Endothelial cell of umbilical vein (primary cell): ENCODE measurements at regions not wholly inside any gene's neighbourhood (a gene's known extent, or its start where the extent isn't known, plus 50 kb on each side); places are given as distances from the start of the nearest gene placed in this dataset.

ENCODE experiments used
- BruUV-seq: library from RNA; stranded (reverse); fragments of 400-500 nt; replicated peaks from 2 replicates; lab custom pipeline; 2021; lab: Mats Ljungman, UMichigan
- CTCF ChIA-PET: fragments of 300-600, 350-600 bp; sonication (Branson Sonifier 250); formaldehyde crosslinking; loops from one replicate; lab custom pipeline; 2021; ENCODE audit warnings: antibody characterized with exemption, inconsistent platforms; lab: Charles Lee
- POLR2A ChIA-PET: fragments of 300-600, 350-600 bp; sonication (Branson Sonifier 250); formaldehyde crosslinking; loops from one replicate; lab custom pipeline; 2021; ENCODE audit warnings: antibody characterized with exemption, inconsistent platforms; lab: Charles Lee
- DNase-seq: peaks from one replicate; pipeline ENCODE4 v3.0.0-alpha.2; 2011; ENCODE audit warnings: low read depth, low spot score
- FAIRE-seq: peaks from 2 replicates; lab custom pipeline; 2011; peaks lifted over from hg19 to GRCh38; lab: Jason Lieb, UNC
- H2AFZ ChIP-seq: 2 replicates; pipeline ENCODE4 v1.6.0; 2012; ENCODE audit warnings: low read depth, low read length, control low read depth, inconsistent platforms
- H3K27ac ChIP-seq: 2 replicates; pipeline ENCODE4 v1.5.1; 2011; ENCODE audit warnings: low read depth, mild to moderate bottlenecking, control low read depth, low read length, moderate library complexity; ENCODE audit not compliant: insufficient read depth
- H3K27me3 ChIP-seq, 2 experiments: 2 replicates each; pipeline versions ENCODE4 v1.6.0 to v1.6.1; 2011; ENCODE audit warnings: low read length in 2 of 2, mixed read lengths in 1 of 2; ENCODE audit not compliant: control insufficient read depth in 2 of 2, insufficient read depth in 2 of 2
- H3K36me3 ChIP-seq, 2 experiments: 2 replicates in 1 of 2; 3 replicates in 1 of 2; pipeline ENCODE4 v1.5.1; 2011; ENCODE audit warnings: low read length in 2 of 2, mild to moderate bottlenecking in 1 of 2, moderate library complexity in 1 of 2; ENCODE audit not compliant: control insufficient read depth in 2 of 2, insufficient read depth in 2 of 2; ENCODE audit errors: extremely low read depth in 1 of 2
- H3K4me1 ChIP-seq: 3 replicates; pipeline ENCODE4 v1.5.1; 2011; ENCODE audit warnings: mild to moderate bottlenecking, low read length; ENCODE audit not compliant: control insufficient read depth, insufficient read depth; ENCODE audit errors: extremely low read depth
- H3K4me2 ChIP-seq: 2 replicates; pipeline ENCODE4 v1.6.1; 2011; ENCODE audit warnings: low read length, control low read depth, mixed read lengths; ENCODE audit not compliant: insufficient read depth
- H3K4me3 ChIP-seq, 3 experiments: fragments of 200-600 bp in 1 of 3; sonication (generic), shearing (Covaris generic) in 1 of 3; replicated peaks in 1 of 3; 2 replicates each; pipeline ENCODE4 v1.5.1; 2011 to 2016; ENCODE audit warnings: control low read depth in 3 of 3, low read length in 3 of 3, mild to moderate bottlenecking in 2 of 3, inconsistent platforms in 1 of 3, low read depth in 1 of 3, moderate library complexity in 1 of 3; ENCODE audit not compliant: insufficient read depth in 1 of 3
- H3K79me2 ChIP-seq: 2 replicates; pipeline ENCODE4 v1.6.0; 2012; ENCODE audit warnings: low read length, inconsistent platforms; ENCODE audit not compliant: control insufficient read depth, insufficient read depth
- H3K9ac ChIP-seq: replicated peaks from 2 replicates; pipeline ENCODE3; 2011; ENCODE audit warnings: low read length, control low read depth; ENCODE audit not compliant: insufficient read depth; ENCODE audit errors: extremely low read depth
- H3K9me1 ChIP-seq: replicated peaks from 3 replicates; pipeline ENCODE4 v1.6.0; 2011; ENCODE audit warnings: mild to moderate bottlenecking, low read length; ENCODE audit not compliant: control insufficient read depth, insufficient read depth; ENCODE audit errors: extremely low read depth
- H3K9me3 ChIP-seq: replicated peaks from 2 replicates; pipeline ENCODE4 v1.5.1; 2012; ENCODE audit warnings: low read length, inconsistent platforms; ENCODE audit not compliant: control insufficient read depth, insufficient read depth
- H4K20me1 ChIP-seq: replicated peaks from 2 replicates; pipeline ENCODE3; 2011; ENCODE audit warnings: mild to moderate bottlenecking, low read length; ENCODE audit not compliant: control insufficient read depth, insufficient read depth; ENCODE audit errors: extremely low read depth
- EZH2 ChIP-seq: IDR thresholded peaks from 2 replicates; pipeline ENCODE4 v1.6.1; 2012; ENCODE audit warnings: borderline replicate concordance, low read depth, mild to moderate bottlenecking, moderate library complexity, low read length, inconsistent platforms; ENCODE audit not compliant: severe bottlenecking
- GATA2 ChIP-seq: IDR thresholded peaks from 2 replicates; pipeline ENCODE4 v1.7.0; 2011; ENCODE audit warnings: low read depth, mild to moderate bottlenecking, moderate library complexity, mixed read lengths, low read length; ENCODE audit not compliant: insufficient read length, insufficient read depth
- JUN ChIP-seq: IDR thresholded peaks from 2 replicates; pipeline ENCODE4 v1.6.1; 2011; ENCODE audit warnings: borderline replicate concordance, low read depth; ENCODE audit not compliant: insufficient read length, insufficient read depth
- MYC ChIP-seq: IDR thresholded peaks from one replicate; pipeline ENCODE4 v1.6.1; 2011; ENCODE audit warnings: mild to moderate bottlenecking, low read depth, low read length
- dilution Hi-C: fragments of 300-500 bp; cut with MboI; formaldehyde crosslinking; loops from one replicate; pipeline ENCODE4 v1.15.0; 2019; ENCODE audit warnings: low sequenced_read_pairs; ENCODE audit not compliant: extremely low pct_ligation_motif_present
- intact Hi-C: fragments of 100-400 bp; cut with micrococcal nuclease; formaldehyde crosslinking; loops from one replicate; pipeline ENCODE4 v1.10.0; 2022
- TF ChIP-seq, protein P1 (sequence below), 2 donors: IDR thresholded peaks; 1 replicate in 1 of 2; 2 replicates in 1 of 2; pipeline ENCODE4 v1.5.1; 2011; ENCODE audit warnings: low read length in 2 of 2, mild to moderate bottlenecking in 2 of 2, moderate library complexity in 2 of 2, control low read depth in 1 of 2, inconsistent platforms in 1 of 2, low read depth in 1 of 2; ENCODE audit not compliant: insufficient read depth in 1 of 2; ENCODE audit errors: extremely low read depth in 1 of 2

GRCh38 chr22:22709719-22710445, 65.5 kb downstream of the GGTLC2 start:
- ChIA-PET CTCF (interaction anchor here (0.7 to 3.6 kb wide), 20 partner anchors 8 to 392 kb away, joined by 3 to 20 read pairs (median 6); no protein-coding TSS in a partner anchor), POLR2A (no interaction called here)
- TF ChIP-seq, protein P1, sequence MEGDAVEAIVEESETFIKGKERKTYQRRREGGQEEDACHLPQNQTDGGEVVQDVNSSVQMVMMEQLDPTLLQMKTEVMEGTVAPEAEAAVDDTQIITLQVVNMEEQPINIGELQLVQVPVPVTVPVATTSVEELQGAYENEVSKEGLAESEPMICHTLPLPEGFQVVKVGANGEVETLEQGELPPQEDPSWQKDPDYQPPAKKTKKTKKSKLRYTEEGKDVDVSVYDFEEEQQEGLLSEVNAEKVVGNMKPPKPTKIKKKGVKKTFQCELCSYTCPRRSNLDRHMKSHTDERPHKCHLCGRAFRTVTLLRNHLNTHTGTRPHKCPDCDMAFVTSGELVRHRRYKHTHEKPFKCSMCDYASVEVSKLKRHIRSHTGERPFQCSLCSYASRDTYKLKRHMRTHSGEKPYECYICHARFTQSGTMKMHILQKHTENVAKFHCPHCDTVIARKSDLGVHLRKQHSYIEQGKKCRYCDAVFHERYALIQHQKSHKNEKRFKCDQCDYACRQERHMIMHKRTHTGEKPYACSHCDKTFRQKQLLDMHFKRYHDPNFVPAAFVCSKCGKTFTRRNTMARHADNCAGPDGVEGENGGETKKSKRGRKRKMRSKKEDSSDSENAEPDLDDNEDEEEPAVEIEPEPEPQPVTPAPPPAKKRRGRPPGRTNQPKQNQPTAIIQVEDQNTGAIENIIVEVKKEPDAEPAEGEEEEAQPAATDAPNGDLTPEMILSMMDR (IDR thresholded peaks at IDR 0.05; ENCODE audit: extremely low read depth in 1 of 2, insufficient read depth in 1 of 2, low read depth in 1 of 2, low read length in 2 of 2) = peak; percentile 5 to 10
- no peak for TF ChIP-seq MYC
- no peak for TF ChIP-seq EZH2
- TF ChIP-seq JUN = no peak
- no peak for TF ChIP-seq GATA2
- Histone ChIP-seq H4K20me1 (no peaks in the 10 kb centered on the region), H3K4me3 (no peak overlapping the region), H3K27me3 (no peaks in the 10 kb centered on the region), H3K4me1 (no peaks in the 10 kb centered on the region), H3K9me1 (no peaks in the 10 kb centered on the region), H3K9me3 (no peaks in the 10 kb centered on the region), H3K4me2 (no peak overlapping the region), H2AFZ (no peak overlapping the region), H3K79me2 (no peaks in the 10 kb centered on the region), H3K36me3 (no peaks in the 10 kb centered on the region), H3K9ac (no peak overlapping the region), H3K27ac (no peak overlapping the region)
- no TSS peak for BruUV-seq
- dilution Hi-C loops (no loop called here), intact Hi-C loops (loop anchor here (5.0 kb wide), 1 partner anchor 37 kb away; no protein-coding TSS in a partner anchor)
- FAIRE-seq (no peak), DNase-seq (no peak)
